SK-N-SH (cell line): ENCODE measurements at regions not wholly inside any gene's neighbourhood (a gene's known extent, or its start where the extent isn't known, plus 50 kb on each side); places are given as distances from the start of the nearest gene placed in this dataset.

Experiments used
- CTCF ChIA-PET: fragments of 300-600, 350-600 bp; formaldehyde crosslinking; extraction: SDS; loops from one replicate; lab custom pipeline; 2021; lab: Yijun Ruan, JAX
- POLR2A ChIA-PET: fragments of 350-600 bp; sonication (Branson Sonifier 250); formaldehyde crosslinking; extraction: SDS; loops from one replicate; lab custom pipeline; 2020; ENCODE audit warnings: antibody characterized with exemption, inconsistent platforms; lab: Yijun Ruan, JAX
- DNase-seq: peaks from one replicate; pipeline ENCODE4 v3.0.0; 2012
- H2AFZ ChIP-seq: fragments of 200-600 bp; sonication (generic); 2 replicates; pipeline ENCODE4 v1.8.1; 2016; ENCODE audit warnings: antibody characterized with exemption, mild to moderate bottlenecking, low read depth
- H3F3A ChIP-seq: fragments of 200-600 bp; sonication (generic); replicated peaks from 2 replicates; pipeline ENCODE3; 2016; ENCODE audit warnings: antibody characterized with exemption, mild to moderate bottlenecking; ENCODE audit not compliant: insufficient read depth
- H3K27ac ChIP-seq, 2 experiments: fragments of 200-500 bp in 1 of 2; fragments of 200-600 bp in 1 of 2; sonication (Bioruptor generic) in 1 of 2; sonication (generic), shearing (Covaris generic) in 1 of 2; 2 replicates each; pipeline versions ENCODE4 v1.5.1 to v1.6.1; 2014 to 2016; ENCODE audit warnings: low read depth in 2 of 2, inconsistent platforms in 1 of 2, low read length in 1 of 2, mild to moderate bottlenecking in 1 of 2, mixed read lengths in 1 of 2
- H3K27me3 ChIP-seq: fragments of 200-600 bp; sonication (generic), shearing (Covaris generic); 2 replicates; pipeline ENCODE4 v1.6.1; 2016; ENCODE audit warnings: mixed run types; ENCODE audit not compliant: insufficient read depth
- H3K36me3 ChIP-seq, 2 experiments: fragments of 200-500 bp in 1 of 2; fragments of 200-600 bp in 1 of 2; sonication (Bioruptor generic) in 1 of 2; sonication (generic) in 1 of 2; replicated peaks in 1 of 2; 2 replicates each; pipeline versions ENCODE3 to v1.5.1; 2014 to 2016; ENCODE audit warnings: low read length in 1 of 2, mild to moderate bottlenecking in 1 of 2; ENCODE audit not compliant: insufficient read depth in 2 of 2, control insufficient read depth in 1 of 2
- H3K4me1 ChIP-seq, 2 experiments: fragments of 200-500 bp in 1 of 2; fragments of 200-600 bp in 1 of 2; sonication (Bioruptor generic) in 1 of 2; sonication (generic), shearing (Covaris generic) in 1 of 2; 2 replicates each; pipeline versions ENCODE4 v1.5.1 to v1.6.1; 2014 to 2016; ENCODE audit warnings: low read depth in 1 of 2, low read length in 1 of 2, mixed run types in 1 of 2; ENCODE audit not compliant: insufficient read depth in 2 of 2, control insufficient read depth in 1 of 2
- H3K4me2 ChIP-seq: fragments of 200-600 bp; sonication (generic), shearing (Covaris generic); 2 replicates; pipeline ENCODE4 v1.6.1; 2017; ENCODE audit warnings: mixed run types
- H3K4me3 ChIP-seq, 2 experiments: fragments of 200-500 bp in 1 of 2; fragments of 200-600 bp in 1 of 2; sonication (Bioruptor generic) in 1 of 2; sonication (generic), shearing (Covaris generic) in 1 of 2; 2 replicates each; pipeline versions ENCODE4 v1.5.1 to v1.8.1; 2014 to 2016; ENCODE audit warnings: low read depth in 2 of 2, inconsistent platforms in 1 of 2, low read length in 1 of 2, mild to moderate bottlenecking in 1 of 2, mixed read lengths in 1 of 2, moderate library complexity in 1 of 2
- H3K79me2 ChIP-seq: fragments of 200-600 bp; sonication (generic); 2 replicates; pipeline ENCODE4 v1.8.1; 2017; ENCODE audit warnings: mild to moderate bottlenecking; ENCODE audit not compliant: insufficient read depth
- H3K9ac ChIP-seq: fragments of 200-600 bp; sonication (generic); 2 replicates; pipeline ENCODE4 v1.6.1; 2017; ENCODE audit warnings: mixed run types
- H3K9me2 ChIP-seq: fragments of 200-600 bp; sonication (generic); 2 replicates; pipeline ENCODE4 v1.6.1; 2017; ENCODE audit warnings: mixed run types
- H3K9me3 ChIP-seq: fragments of 200-600 bp; sonication (generic); 2 replicates; pipeline ENCODE4 v1.6.1; 2017; ENCODE audit warnings: mixed run types, mild to moderate bottlenecking, moderate library complexity
- H4K20me1 ChIP-seq: fragments of 200-600 bp; sonication (generic); 2 replicates; pipeline ENCODE4 v1.6.1; 2017; ENCODE audit warnings: mild to moderate bottlenecking, mixed run types; ENCODE audit not compliant: insufficient read depth
- FOSL2 ChIP-seq: IDR thresholded peaks from 2 replicates; pipeline ENCODE4 v1.4.0; 2012; ENCODE audit warnings: low read depth, mild to moderate bottlenecking, moderate library complexity, borderline replicate concordance
- FOXJ3 ChIP-seq: sonication (generic); formaldehyde crosslinking; IDR thresholded peaks from 2 replicates; pipeline ENCODE4 v1.5.1; 2020; ENCODE audit warnings: mild to moderate bottlenecking, missing genetic modification reagents
- GATA2 ChIP-seq: sonication (generic); formaldehyde crosslinking; IDR thresholded peaks from 2 replicates; pipeline ENCODE4 v1.5.0; 2020; ENCODE audit warnings: mild to moderate bottlenecking, missing genetic modification reagents
- JUND ChIP-seq: IDR thresholded peaks from 2 replicates; pipeline ENCODE4 v1.4.0; 2012
- MXI1 ChIP-seq: IDR thresholded peaks from 2 replicates; pipeline ENCODE4 v1.6.1; 2012; ENCODE audit warnings: mild to moderate bottlenecking, low read depth, low read length, improper control_type of control experiment
- RAD21 ChIP-seq: IDR thresholded peaks from 2 replicates; pipeline ENCODE4 v1.6.1; 2012; ENCODE audit warnings: mild to moderate bottlenecking, low read length
- RXRA ChIP-seq: IDR thresholded peaks from 2 replicates; pipeline ENCODE4 v1.4.0; 2012; ENCODE audit warnings: low read depth, mild to moderate bottlenecking, borderline replicate concordance
- SIN3A ChIP-seq: IDR thresholded peaks from 2 replicates; pipeline ENCODE4 v1.6.1; 2012; ENCODE audit warnings: low read depth, mild to moderate bottlenecking, low read length, moderate library complexity, borderline replicate concordance
- WGBS: methylation state at CpG from one replicate; pipeline ENCODE4 v1.1.6; 2017; ENCODE audit warnings: low lambda C conversion rate; 5-methylcytosine and 5-hydroxymethylcytosine counted together
- TF ChIP-seq, protein P1 (sequence below): fragments of 200-600 bp; sonication (generic); IDR thresholded peaks from 2 replicates; pipeline ENCODE4 v1.6.1; 2017; ENCODE audit warnings: antibody characterized with exemption, mild to moderate bottlenecking, moderate library complexity
- TF ChIP-seq, protein P2 (sequence below): IDR thresholded peaks from 2 replicates; pipeline ENCODE4 v1.6.1; 2012; ENCODE audit warnings: mild to moderate bottlenecking, low read depth, low read length, moderate library complexity
- TF ChIP-seq, protein P3 (sequence below): fragments of 150-350 bp; IDR thresholded peaks from 2 replicates; pipeline ENCODE4 v1.6.1; 2016; ENCODE audit warnings: mild to moderate bottlenecking, low read depth, low read length
- TF ChIP-seq, protein P4 (sequence below): fragments of 150-350 bp; IDR thresholded peaks from 2 replicates; pipeline ENCODE4 v1.6.1; 2017; ENCODE audit warnings: antibody characterized with exemption, low read length, low read depth, borderline replicate concordance
- TF ChIP-seq, protein P5 (sequence below): IDR thresholded peaks from 2 replicates; pipeline ENCODE4 v1.4.0; 2012; ENCODE audit warnings: low read depth, borderline replicate concordance

DNA sequence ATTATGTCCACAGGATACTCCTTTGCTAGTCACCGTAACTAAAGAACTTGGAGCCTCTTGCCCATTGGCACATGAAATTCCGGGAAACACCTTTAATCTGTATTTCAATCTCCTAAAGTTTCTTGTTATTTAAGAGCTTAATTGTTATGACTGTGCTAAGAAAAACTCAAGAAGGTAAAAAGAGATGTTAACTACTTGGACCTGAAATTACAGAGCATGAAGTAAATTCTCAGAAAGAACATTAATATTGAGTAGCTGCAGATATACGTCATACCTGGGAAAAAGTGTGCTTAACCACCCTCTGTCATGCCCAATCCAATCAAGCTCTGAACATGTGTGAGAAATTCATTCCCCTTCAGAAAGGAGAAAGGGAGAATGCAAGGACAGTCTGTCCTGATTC lies 394.9 kb upstream of the PTGER4 start:
- Histone ChIP-seq H3K4me2 (no peak overlapping the region), H3K9me3 (no peaks in the 10 kb centered on the region), H3K4me1 (no peaks in the 10 kb centered on the region), H3K9me2 (no peaks in the 10 kb centered on the region), H3K79me2 (no peaks in the 10 kb centered on the region), H3K27me3 (no peaks in the 10 kb centered on the region; the same call in 1 of the 2 replicates), H3K4me3 (no peak overlapping the region), H3F3A (no peaks in the 10 kb centered on the region), H2AFZ (no peak overlapping the region), H3K9ac (no peak overlapping the region), H3K36me3 (no peaks in the 10 kb centered on the region), H3K27ac (no peak overlapping the region), H4K20me1 (no peaks in the 10 kb centered on the region)
- DNase-seq, result no peak
- CTCF ChIA-PET, result no interaction called here
- 15% methylated on average over 3 of the region's 3 CpGs for WGBS
- TF ChIP-seq, protein P1, sequence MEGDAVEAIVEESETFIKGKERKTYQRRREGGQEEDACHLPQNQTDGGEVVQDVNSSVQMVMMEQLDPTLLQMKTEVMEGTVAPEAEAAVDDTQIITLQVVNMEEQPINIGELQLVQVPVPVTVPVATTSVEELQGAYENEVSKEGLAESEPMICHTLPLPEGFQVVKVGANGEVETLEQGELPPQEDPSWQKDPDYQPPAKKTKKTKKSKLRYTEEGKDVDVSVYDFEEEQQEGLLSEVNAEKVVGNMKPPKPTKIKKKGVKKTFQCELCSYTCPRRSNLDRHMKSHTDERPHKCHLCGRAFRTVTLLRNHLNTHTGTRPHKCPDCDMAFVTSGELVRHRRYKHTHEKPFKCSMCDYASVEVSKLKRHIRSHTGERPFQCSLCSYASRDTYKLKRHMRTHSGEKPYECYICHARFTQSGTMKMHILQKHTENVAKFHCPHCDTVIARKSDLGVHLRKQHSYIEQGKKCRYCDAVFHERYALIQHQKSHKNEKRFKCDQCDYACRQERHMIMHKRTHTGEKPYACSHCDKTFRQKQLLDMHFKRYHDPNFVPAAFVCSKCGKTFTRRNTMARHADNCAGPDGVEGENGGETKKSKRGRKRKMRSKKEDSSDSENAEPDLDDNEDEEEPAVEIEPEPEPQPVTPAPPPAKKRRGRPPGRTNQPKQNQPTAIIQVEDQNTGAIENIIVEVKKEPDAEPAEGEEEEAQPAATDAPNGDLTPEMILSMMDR, result no peak
- no peak for TF ChIP-seq RXRA
- TF ChIP-seq GATA2 (CRISPR knock-in tag), result no peak
- no peak for TF ChIP-seq FOXJ3 (CRISPR knock-in tag)
- TF ChIP-seq, protein P2, sequence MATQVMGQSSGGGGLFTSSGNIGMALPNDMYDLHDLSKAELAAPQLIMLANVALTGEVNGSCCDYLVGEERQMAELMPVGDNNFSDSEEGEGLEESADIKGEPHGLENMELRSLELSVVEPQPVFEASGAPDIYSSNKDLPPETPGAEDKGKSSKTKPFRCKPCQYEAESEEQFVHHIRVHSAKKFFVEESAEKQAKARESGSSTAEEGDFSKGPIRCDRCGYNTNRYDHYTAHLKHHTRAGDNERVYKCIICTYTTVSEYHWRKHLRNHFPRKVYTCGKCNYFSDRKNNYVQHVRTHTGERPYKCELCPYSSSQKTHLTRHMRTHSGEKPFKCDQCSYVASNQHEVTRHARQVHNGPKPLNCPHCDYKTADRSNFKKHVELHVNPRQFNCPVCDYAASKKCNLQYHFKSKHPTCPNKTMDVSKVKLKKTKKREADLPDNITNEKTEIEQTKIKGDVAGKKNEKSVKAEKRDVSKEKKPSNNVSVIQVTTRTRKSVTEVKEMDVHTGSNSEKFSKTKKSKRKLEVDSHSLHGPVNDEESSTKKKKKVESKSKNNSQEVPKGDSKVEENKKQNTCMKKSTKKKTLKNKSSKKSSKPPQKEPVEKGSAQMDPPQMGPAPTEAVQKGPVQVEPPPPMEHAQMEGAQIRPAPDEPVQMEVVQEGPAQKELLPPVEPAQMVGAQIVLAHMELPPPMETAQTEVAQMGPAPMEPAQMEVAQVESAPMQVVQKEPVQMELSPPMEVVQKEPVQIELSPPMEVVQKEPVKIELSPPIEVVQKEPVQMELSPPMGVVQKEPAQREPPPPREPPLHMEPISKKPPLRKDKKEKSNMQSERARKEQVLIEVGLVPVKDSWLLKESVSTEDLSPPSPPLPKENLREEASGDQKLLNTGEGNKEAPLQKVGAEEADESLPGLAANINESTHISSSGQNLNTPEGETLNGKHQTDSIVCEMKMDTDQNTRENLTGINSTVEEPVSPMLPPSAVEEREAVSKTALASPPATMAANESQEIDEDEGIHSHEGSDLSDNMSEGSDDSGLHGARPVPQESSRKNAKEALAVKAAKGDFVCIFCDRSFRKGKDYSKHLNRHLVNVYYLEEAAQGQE, result no peak
- no peak for TF ChIP-seq MXI1
- TF ChIP-seq FOSL2, result no peak
- TF ChIP-seq, protein P3, sequence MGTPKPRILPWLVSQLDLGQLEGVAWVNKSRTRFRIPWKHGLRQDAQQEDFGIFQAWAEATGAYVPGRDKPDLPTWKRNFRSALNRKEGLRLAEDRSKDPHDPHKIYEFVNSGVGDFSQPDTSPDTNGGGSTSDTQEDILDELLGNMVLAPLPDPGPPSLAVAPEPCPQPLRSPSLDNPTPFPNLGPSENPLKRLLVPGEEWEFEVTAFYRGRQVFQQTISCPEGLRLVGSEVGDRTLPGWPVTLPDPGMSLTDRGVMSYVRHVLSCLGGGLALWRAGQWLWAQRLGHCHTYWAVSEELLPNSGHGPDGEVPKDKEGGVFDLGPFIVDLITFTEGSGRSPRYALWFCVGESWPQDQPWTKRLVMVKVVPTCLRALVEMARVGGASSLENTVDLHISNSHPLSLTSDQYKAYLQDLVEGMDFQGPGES, result no peak
- no peak for TF ChIP-seq SIN3A
- POLR2A ChIA-PET, result no interaction called here

DNA sequence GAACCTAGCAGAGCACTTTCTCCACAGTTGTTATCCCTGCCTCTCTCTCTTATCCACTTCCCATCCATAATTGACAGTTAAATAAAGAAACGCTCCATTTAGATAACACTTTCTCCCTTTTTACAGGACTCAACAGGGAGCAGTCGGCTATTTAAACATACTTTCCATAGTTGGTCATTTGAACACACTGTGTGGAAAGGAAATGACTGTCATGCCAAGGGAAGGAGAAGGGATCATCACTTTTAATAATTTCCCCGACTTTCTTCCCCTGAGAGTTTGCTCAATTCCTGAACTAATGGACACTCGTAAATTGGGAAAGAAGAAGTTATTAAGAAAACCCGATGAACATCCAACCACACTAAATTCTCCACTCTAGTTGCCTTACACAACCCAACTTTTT lies 400.8 kb upstream of the PTGER4 start:
- ChIA-PET CTCF (no interaction called here), POLR2A (no interaction called here)
- H3K36me3 ChIP-seq, result no peaks in the 10 kb centered on the region
- no peaks in the 10 kb centered on the region for H3K4me1 ChIP-seq
- H3K27ac ChIP-seq, result no peak overlapping the region
- no peaks in the 10 kb centered on the region; the same call in 1 of the 2 replicates for H3K27me3 ChIP-seq
- no peak for DNase-seq
- H3K4me3 ChIP-seq, result no peak overlapping the region
- H4K20me1 ChIP-seq, result no peaks in the 10 kb centered on the region
- no peaks in the 10 kb centered on the region for H3K9me3 ChIP-seq
- 12% methylated on average over 5 of the region's 5 CpGs for WGBS
- no peaks in the 10 kb centered on the region for H3F3A ChIP-seq
- no peaks in the 10 kb centered on the region for H3K9me2 ChIP-seq
- H2AFZ ChIP-seq, result no peak overlapping the region
- H3K79me2 ChIP-seq, result no peaks in the 10 kb centered on the region
- H3K9ac ChIP-seq, result no peak overlapping the region
- no peak overlapping the region for H3K4me2 ChIP-seq
- TF ChIP-seq, protein P4, sequence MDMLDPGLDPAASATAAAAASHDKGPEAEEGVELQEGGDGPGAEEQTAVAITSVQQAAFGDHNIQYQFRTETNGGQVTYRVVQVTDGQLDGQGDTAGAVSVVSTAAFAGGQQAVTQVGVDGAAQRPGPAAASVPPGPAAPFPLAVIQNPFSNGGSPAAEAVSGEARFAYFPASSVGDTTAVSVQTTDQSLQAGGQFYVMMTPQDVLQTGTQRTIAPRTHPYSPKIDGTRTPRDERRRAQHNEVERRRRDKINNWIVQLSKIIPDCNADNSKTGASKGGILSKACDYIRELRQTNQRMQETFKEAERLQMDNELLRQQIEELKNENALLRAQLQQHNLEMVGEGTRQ, result no peak
- TF ChIP-seq, protein P2, result no peak
- TF ChIP-seq, protein P5, sequence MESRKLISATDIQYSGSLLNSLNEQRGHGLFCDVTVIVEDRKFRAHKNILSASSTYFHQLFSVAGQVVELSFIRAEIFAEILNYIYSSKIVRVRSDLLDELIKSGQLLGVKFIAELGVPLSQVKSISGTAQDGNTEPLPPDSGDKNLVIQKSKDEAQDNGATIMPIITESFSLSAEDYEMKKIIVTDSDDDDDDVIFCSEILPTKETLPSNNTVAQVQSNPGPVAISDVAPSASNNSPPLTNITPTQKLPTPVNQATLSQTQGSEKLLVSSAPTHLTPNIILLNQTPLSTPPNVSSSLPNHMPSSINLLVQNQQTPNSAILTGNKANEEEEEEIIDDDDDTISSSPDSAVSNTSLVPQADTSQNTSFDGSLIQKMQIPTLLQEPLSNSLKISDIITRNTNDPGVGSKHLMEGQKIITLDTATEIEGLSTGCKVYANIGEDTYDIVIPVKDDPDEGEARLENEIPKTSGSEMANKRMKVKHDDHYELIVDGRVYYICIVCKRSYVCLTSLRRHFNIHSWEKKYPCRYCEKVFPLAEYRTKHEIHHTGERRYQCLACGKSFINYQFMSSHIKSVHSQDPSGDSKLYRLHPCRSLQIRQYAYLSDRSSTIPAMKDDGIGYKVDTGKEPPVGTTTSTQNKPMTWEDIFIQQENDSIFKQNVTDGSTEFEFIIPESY, result no peak
- no peak for TF ChIP-seq JUND
- TF ChIP-seq RAD21, result no peak
- TF ChIP-seq FOXJ3 (CRISPR knock-in tag), result no peak
- TF ChIP-seq SIN3A, result no peak
